T-helper 2 cell treated with Interferon-gamma antibody and Interleukin-4, amounts not matched to agents 5 μg/mL and 100 μg/mL, for 36 hours (primary cell): ENCODE measurements at regions not wholly inside any gene's neighbourhood (a gene's known extent, or its start where the extent isn't known, plus 50 kb on each side); places are given as distances from the start of the nearest gene placed in this dataset.

Source experiments
- DNase-seq: peaks from one replicate; pipeline ENCODE4 v3.0.0; 2021; ENCODE audit warnings: low spot score
- H3K27ac Mint-ChIP-seq: one replicate; pipeline ENCODE4 v1.8.0; 2021; ENCODE audit warnings: mild to moderate bottlenecking, mixed read lengths
- H3K27me3 Mint-ChIP-seq: one replicate; pipeline ENCODE4 v1.8.0; 2021; ENCODE audit warnings: low read depth, mixed read lengths
- H3K36me3 Mint-ChIP-seq: one replicate; pipeline ENCODE4 v1.8.0; 2021; ENCODE audit warnings: low read depth, mixed read lengths
- H3K4me1 Mint-ChIP-seq: one replicate; pipeline ENCODE4 v1.8.0; 2021; ENCODE audit warnings: low read depth, mixed read lengths
- H3K4me3 Mint-ChIP-seq: one replicate; pipeline ENCODE4 v1.8.0; 2022; ENCODE audit warnings: mild to moderate bottlenecking, moderate library complexity, mixed read lengths
- H3K9me3 Mint-ChIP-seq: one replicate; pipeline ENCODE4 v1.8.0; 2021; ENCODE audit warnings: mixed read lengths

DNA sequence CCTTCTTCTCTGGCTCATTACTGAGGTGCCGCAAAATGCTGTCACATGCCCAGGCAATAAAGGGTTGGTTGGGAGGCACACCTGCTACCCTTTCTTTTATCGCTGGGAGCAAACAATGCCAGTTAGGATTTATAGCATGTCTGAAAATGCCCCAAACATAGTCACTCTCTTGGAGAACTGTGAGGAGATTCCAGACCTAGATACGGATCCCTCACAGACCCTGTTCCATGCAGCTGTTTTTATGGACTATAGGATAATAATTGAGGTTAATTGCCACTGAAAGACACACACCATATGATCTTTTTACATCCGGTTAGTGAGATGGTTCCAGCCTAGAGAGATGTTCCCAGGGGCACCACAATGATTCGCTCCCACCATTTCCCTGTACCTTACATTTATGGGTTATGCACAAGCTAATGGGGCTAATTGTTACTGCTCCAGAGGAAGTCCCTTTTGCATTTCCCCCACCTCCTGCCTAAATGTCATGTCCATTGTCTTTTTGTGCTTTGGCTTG is 318.1 kb downstream of the PIK3R1 start:
- no peak for DNase-seq
- Mint-ChIP-seq H3K4me3 (no peak overlapping the region), H3K4me1 (no peaks in the 10 kb centered on the region), H3K9me3 (no peaks in the 10 kb centered on the region), H3K36me3 (no peaks in the 10 kb centered on the region), H3K27me3 (peaks cover 28% of the 10 kb centered on the region), H3K27ac (no peak overlapping the region)

DNA sequence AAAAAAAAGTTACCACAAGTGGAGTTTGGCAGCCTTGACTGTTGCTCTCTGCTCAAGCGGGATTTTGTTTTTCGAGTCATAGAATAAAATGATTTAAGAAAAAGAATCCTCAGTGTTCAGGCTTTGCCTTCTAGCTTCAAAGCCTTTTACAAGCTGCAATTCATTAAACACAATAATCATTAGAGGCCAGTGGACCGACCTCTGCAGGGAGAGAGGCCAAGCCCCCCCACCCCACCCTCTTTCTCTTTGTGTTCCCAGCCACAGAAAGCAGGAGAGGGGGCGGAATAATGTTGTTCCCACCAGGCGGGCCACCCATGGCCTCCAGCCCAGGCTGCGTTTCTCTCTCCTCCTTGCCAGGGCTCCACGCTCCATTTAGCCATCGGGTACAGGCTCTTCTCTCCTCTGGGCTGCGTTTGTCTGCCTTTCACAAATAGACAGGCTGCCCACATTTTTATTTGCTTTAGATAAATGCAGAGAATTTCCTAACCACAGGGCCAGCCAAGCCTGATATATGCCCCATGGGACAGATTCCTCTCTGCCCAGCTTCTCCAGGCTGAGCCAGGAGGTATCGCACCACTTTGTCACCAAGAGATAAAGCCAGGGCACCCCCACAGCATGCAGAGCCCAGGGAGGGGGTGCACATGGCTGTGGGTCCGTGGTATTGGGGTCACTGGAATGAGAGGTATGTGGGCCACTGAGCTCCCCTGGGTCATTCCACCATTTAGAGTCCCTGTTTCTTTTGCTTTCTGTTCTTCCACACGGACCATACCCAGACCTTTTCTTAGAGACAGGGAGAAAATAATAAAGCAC is 318.8 kb downstream of the PIK3R1 start:
- no peak for DNase-seq
- no peak overlapping the region for H3K27ac Mint-ChIP-seq
- H3K36me3 Mint-ChIP-seq, result no peaks in the 10 kb centered on the region
- H3K27me3 Mint-ChIP-seq, result peaks cover 34% of the 10 kb centered on the region
- H3K9me3 Mint-ChIP-seq, result no peaks in the 10 kb centered on the region
- H3K4me1 Mint-ChIP-seq, result no peaks in the 10 kb centered on the region
- no peak overlapping the region for H3K4me3 Mint-ChIP-seq

DNA sequence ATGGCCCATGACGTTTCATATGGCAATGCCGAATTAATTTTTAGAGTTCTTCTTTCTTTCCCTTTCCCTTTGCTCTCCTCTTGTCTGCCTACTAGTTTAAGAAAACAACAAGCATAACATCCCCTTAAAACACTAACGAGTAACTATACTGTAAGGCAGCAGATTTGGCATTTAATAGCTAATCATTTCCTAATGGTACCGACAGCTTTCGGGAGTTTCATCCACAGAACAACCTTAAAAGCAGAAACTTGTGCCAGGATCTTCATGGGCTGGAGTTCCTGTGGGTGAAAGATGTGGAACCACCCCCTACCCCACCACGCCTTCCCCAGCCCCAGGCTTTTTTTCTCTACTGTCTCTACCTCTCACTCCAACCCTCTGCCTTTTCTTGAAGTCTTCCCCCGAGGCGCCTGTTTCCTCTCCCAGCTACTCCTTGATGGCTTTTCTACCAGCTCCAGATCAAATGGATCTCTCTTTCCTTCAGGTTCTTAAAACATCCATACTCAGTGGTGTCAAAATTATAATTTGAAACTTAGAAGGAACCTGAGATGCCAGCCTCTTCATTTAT is 319.5 kb downstream of the PIK3R1 start:
- H3K27me3 Mint-ChIP-seq, result peaks cover 34% of the 10 kb centered on the region
- no peak overlapping the region for H3K27ac Mint-ChIP-seq
- no peak overlapping the region for H3K4me3 Mint-ChIP-seq
- H3K9me3 Mint-ChIP-seq, result no peaks in the 10 kb centered on the region
- no peak for DNase-seq
- H3K36me3 Mint-ChIP-seq, result no peaks in the 10 kb centered on the region
- no peaks in the 10 kb centered on the region for H3K4me1 Mint-ChIP-seq

DNA sequence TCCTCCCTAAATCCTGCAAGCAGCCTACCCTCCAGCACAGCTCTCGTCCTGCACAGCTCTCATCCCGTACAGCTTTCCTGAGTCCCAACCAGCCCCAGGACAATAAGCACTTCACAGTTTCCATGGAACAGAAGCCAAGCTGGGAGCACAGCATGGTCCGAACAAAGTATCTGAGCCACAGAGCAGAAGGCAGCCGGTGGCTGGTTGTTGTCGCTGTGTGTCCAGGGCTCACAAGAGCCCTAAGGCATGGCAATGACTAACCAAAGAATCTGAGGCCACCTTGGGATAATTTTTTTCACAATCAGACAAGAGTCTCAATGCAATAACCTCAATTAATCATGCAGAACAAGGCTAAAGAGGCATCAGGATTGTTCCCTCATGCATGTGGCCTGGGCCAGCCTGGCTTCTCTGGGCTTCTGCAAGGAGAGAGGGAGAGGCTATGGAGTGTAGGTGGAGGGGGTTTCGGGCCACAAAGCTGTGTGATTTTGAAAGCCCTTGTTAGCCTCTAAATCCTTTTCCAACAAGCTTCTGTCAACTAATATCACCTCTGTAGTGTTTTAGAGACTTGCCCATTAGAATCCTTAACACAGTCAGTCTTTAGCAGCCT is 323.4 kb downstream of the PIK3R1 start:
- Mint-ChIP-seq H3K27me3 (peaks cover 49% of the 10 kb centered on the region), H3K36me3 (no peaks in the 10 kb centered on the region), H3K4me3 (no peak overlapping the region), H3K27ac (no peak overlapping the region), H3K4me1 (no peaks in the 10 kb centered on the region), H3K9me3 (no peaks in the 10 kb centered on the region)
- no peak for DNase-seq

DNA sequence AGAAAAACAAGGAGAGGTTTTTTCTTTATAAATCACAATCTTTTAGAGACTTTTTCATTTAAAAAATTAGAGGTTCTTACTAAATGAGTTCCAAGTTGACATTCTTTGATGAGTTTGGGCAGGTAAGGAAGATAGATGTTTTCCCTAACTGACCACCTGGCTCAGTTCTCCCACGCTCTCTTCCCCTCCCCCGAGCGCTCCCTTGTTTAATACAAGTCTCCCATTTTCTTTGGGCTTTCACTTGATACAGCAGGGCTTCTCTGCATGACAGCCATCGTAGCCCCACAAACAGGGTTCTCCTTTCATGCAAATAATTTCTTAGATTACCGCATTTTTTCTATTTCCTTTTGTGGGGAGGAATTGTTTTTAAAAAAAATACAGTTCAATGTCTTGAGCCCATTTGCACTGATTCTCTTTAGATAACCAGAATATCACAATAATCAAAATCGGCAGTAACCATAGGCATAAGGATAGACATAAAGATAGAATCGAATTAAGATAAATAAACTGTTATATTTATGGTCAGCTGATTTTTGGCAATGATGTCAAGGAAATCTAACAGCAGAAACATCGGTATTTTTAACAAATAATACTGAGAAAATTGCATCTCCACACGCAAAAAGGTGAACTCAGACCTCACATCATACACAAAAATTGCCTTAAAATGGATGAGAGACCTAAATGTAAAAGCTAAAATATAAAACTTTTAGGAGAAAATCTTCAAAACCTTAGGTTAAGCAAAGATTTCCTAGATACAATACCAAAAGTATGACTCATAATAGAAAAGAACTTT is 325.4 kb downstream of the PIK3R1 start:
- Mint-ChIP-seq H3K9me3 (no peaks in the 10 kb centered on the region), H3K27ac (no peak overlapping the region), H3K4me1 (no peaks in the 10 kb centered on the region), H3K36me3 (no peaks in the 10 kb centered on the region), H3K4me3 (no peak overlapping the region), H3K27me3 (peaks cover 40% of the 10 kb centered on the region)
- DNase-seq, result no peak

DNA sequence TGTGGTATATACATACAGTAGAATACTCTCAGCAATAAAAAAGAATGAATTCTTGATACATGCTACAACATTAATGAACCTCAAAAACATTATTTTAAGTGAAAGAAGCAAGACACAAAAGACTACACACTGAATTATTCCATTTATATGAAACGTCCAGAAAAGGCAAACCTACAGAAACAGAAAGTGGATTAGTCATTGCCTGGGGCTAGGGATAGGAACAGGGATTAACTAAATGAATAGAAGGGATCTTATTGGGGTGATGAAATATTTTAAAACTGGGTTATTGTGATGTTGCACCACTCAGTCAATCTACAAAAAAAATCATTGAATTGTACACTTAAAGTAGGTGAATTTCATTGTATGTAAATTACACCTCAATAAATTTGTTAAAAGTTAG is 326.7 kb downstream of the PIK3R1 start:
- DNase-seq, result no peak
- no peak overlapping the region for H3K27ac Mint-ChIP-seq
- H3K4me1 Mint-ChIP-seq, result no peaks in the 10 kb centered on the region
- peaks cover 39% of the 10 kb centered on the region for H3K27me3 Mint-ChIP-seq
- H3K4me3 Mint-ChIP-seq, result no peak overlapping the region
- no peaks in the 10 kb centered on the region for H3K9me3 Mint-ChIP-seq
- H3K36me3 Mint-ChIP-seq, result no peaks in the 10 kb centered on the region

DNA sequence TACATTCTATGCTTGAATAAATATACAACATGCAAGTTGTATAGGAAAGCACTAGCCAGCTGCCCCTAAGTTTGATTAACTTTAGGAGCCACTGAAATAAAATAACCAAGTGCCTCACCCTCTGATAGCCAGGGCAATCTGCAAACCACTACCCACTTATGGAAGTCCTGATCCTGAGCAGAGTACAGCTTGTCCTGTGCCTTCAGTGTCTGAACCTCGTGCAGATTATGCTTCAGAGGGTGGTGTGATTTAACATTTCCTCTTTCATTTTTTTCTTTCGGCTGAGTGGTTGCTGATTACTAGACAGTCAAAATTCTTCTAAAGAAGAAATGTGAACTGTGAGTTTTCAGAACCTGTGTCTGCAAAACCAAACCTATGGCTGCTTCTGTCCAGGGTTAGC is 327.7 kb downstream of the PIK3R1 start:
- Mint-ChIP-seq H3K4me3 (no peak overlapping the region), H3K27ac (no peak overlapping the region), H3K36me3 (no peaks in the 10 kb centered on the region), H3K9me3 (no peaks in the 10 kb centered on the region), H3K27me3 (peaks cover 34% of the 10 kb centered on the region), H3K4me1 (no peaks in the 10 kb centered on the region)
- DNase-seq, result no peak

DNA sequence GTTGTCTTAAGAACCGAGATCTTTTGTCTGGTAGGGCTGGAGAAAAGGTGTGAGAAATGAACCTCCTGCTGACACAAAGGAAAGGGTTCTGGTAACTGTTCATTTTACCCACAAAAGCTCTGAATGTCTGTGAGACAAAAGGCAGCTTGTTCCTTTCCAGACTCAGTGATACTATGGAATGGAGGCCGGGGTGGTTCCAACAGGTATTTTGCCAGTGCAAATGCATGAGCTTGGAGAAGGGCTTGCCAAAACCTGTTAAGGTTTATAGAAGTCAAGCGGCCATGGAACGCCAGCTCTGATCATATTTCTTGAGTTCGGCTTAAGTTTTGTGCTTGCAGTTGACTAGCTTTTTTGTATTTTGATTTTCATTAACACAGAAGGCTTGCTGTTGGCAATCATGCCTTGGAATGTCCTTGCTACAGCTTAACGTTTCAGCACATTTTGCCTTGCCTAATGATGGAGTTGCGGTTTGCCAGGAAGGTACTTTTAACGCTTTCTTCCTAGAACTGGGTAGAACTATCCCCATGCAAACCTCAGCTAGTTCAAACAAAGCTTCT is 328.6 kb downstream of the PIK3R1 start:
- Mint-ChIP-seq H3K36me3 (no peaks in the 10 kb centered on the region), H3K4me1 (no peaks in the 10 kb centered on the region), H3K27ac (no peak overlapping the region), H3K9me3 (no peaks in the 10 kb centered on the region), H3K27me3 (peaks cover 25% of the 10 kb centered on the region), H3K4me3 (no peak overlapping the region)
- no peak for DNase-seq

DNA sequence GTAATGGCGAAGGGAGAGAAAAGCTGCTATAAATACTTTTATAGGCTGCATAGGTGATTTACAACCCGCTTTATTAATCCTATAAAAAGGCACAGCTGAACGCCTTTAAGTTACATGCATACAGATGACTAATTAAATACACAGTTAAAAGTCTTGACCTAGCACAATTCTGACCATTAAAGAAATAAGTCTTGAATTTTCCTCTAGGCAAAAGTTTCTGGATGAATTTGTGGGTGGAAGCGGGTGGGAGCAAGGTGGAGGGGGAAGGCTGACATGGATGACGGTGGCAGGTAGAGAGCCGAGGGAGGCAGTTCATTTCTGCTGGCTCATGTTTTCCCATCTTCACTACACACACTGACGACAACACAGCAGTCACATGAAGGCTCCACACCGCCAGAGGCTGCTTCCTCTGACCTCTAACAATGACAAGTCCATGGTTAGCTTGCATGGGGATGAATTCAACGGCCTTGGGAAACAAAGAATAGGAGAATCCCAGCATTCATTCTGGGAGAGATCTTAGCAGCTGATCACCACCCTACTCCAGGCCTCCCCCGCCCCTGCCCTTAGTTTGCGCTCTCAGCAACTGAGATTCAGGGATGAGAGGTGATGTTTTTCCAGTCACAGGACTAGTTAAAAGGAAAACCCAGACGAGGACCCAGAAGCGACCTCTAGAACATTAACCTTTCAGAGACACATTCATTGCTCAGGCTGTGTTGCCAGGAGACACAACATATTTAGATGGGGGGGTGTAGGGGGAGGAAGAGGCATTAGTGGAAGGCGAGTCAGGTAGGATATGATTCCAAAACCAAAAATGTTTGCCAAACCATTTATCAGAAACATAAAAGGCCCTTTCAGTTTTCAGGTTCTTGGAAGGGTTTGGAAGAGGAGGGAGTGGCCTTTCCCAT is 329.3 kb downstream of the PIK3R1 start:
- peaks cover 23% of the 10 kb centered on the region for H3K27me3 Mint-ChIP-seq
- H3K4me3 Mint-ChIP-seq, result no peak overlapping the region
- H3K4me1 Mint-ChIP-seq, result no peaks in the 10 kb centered on the region
- no peak for DNase-seq
- H3K36me3 Mint-ChIP-seq, result no peaks in the 10 kb centered on the region
- H3K27ac Mint-ChIP-seq, result no peak overlapping the region
- no peaks in the 10 kb centered on the region for H3K9me3 Mint-ChIP-seq

DNA sequence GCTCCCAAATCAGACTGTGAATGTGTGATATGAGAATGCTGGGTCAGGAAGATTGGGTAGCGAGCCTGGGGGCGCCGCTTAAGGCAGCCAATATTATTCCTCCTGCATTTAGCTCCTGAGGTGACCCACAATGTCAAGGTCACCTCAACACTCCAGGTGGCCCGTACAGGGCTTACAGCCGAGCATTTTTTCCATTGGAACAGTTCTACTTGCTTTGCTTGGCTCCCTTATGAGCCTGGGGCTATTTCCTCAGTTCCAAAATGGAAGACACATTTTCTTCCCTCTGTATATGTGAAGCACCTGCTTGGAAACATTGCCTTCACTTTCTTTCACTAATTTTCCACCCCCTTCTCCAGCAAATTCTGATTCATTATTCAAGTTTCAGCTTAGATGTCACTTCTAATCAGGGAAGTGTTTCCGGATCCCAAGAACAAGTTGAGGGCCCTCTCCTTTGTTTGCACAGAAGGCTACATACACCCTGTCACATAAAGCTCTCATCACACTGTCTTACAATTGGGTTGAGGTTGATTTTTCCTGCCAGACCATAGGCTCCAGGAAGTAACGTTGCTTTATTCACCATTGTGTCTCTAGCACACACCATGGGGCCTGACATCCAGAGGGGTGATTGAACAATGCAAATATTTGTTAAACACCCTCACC is 330.2 kb downstream of the PIK3R1 start:
- Mint-ChIP-seq H3K4me1 (no peaks in the 10 kb centered on the region), H3K9me3 (no peaks in the 10 kb centered on the region), H3K36me3 (no peaks in the 10 kb centered on the region), H3K27ac (no peak overlapping the region), H3K27me3 (peaks cover 17% of the 10 kb centered on the region), H3K4me3 (no peak overlapping the region)
- DNase-seq, result no peak

DNA sequence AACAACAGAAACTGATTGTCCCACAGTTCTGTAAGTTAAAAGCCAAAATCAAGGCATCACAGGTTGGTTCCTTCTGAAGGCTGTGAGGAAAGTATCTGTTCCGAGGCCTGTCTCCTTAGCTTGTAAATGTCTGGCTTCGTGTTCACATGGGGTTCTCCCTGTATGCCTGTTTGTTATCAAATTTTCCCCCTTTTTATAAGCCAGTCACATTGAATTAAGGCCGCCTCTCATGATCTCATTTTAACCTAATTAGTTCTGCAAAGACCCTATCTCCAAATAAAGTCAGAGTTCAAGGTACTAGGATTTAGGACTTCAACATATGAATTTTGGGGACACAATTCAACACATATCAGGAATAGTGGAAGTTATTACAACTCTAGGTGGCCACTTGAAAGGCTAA is 331.5 kb downstream of the PIK3R1 start:
- Mint-ChIP-seq H3K27me3 (peaks cover 10% of the 10 kb centered on the region), H3K9me3 (no peaks in the 10 kb centered on the region), H3K27ac (no peak overlapping the region), H3K4me3 (no peak overlapping the region), H3K36me3 (no peaks in the 10 kb centered on the region), H3K4me1 (no peaks in the 10 kb centered on the region)
- no peak for DNase-seq

DNA sequence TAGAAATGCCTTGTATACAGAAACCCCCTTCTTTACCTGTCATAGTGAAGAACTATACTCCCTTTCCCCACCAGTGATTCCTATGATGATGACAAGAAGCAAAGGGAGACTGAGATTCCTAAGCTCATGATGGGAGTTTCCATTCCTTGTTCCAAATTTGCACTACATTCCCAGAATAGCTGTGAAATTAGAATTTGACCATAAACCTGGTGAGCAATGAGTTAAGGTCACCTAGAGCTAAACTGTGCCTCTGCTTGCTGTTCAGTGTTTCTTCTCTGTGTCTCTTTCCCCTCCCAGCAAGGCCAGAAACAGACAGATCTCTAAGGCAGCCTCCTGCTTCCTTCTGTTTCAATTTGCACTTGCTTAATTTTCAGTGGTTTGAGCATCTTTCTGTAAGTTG is 332.1 kb downstream of the PIK3R1 start:
- Mint-ChIP-seq H3K27me3 (peaks cover 4% of the 10 kb centered on the region), H3K4me1 (no peaks in the 10 kb centered on the region), H3K4me3 (no peak overlapping the region), H3K36me3 (no peaks in the 10 kb centered on the region), H3K9me3 (no peaks in the 10 kb centered on the region), H3K27ac (no peak overlapping the region)
- DNase-seq, result no peak
